Kidney (tissue), 13 donors: ENCODE measurements at regions not wholly inside any gene's neighbourhood (a gene's known extent, or its start where the extent isn't known, plus 50 kb on each side); places are given as distances from the start of the nearest gene placed in this dataset.
"Not testable (repeated sequence)": the region's sequence is repeated elsewhere in the genome, so short reads cannot be mapped to it uniquely, and the experiment has no call there.

ENCODE experiments used
- DNase-seq, 5 donors: peaks; one replicate each; pipeline ENCODE4 v3.0.0-alpha.2; 2013 to 2020
- FAIRE-seq: peaks from 2 replicates; lab custom pipeline; 2012; peaks lifted over from hg19 to GRCh38; lab: Jason Lieb, UNC
- H3K27ac ChIP-seq, 2 donors: one replicate each; pipeline ENCODE4 v1.7.0; 2013; ENCODE audit warnings: low read depth in 2 of 2, low read length in 2 of 2, inconsistent platforms in 1 of 2
- H3K27me3 ChIP-seq: one replicate; pipeline ENCODE4 v1.7.1; 2013; ENCODE audit warnings: low read length, inconsistent platforms; ENCODE audit not compliant: control insufficient read depth, insufficient read depth
- H3K36me3 ChIP-seq, 3 donors: one replicate each; pipeline versions ENCODE4 v1.7.0 to v1.7.1; 2013; ENCODE audit warnings: low read length in 3 of 3, control low read depth in 1 of 3, inconsistent platforms in 1 of 3; ENCODE audit not compliant: insufficient read depth in 3 of 3, control insufficient read depth in 2 of 3
- H3K4me1 ChIP-seq, 3 donors: one replicate each; pipeline versions ENCODE4 v1.7.0 to v1.7.1; 2013; ENCODE audit warnings: low read length in 3 of 3, inconsistent platforms in 1 of 3, low read depth in 1 of 3; ENCODE audit not compliant: control insufficient read depth in 2 of 3, insufficient read depth in 2 of 3
- H3K4me3 ChIP-seq, 3 donors: one replicate each; pipeline versions ENCODE4 v1.7.0 to v1.8.1; 2013; ENCODE audit warnings: low read length in 3 of 3, control low read depth in 1 of 3, inconsistent platforms in 1 of 3
- H3K9ac ChIP-seq, 3 donors: one replicate each; pipeline versions ENCODE4 v1.7.0 to v1.7.1; 2013; ENCODE audit warnings: low read length in 3 of 3, control low read depth in 1 of 3, inconsistent platforms in 1 of 3
- H3K9me3 ChIP-seq, 3 donors: one replicate each; pipeline versions ENCODE4 v1.7.0 to v1.7.1; 2013; ENCODE audit warnings: low read length in 3 of 3, control low read depth in 1 of 3, inconsistent platforms in 1 of 3; ENCODE audit not compliant: control insufficient read depth in 2 of 3, insufficient read depth in 1 of 3
- intact Hi-C: fragments of 100-400 bp; cut with DNase I; formaldehyde crosslinking; loops from one replicate; pipeline ENCODE4 v1.11.1; 2022
- TF ChIP-seq, protein P1 (sequence below): IDR thresholded peaks from 3 replicates; pipeline ENCODE4 v1.5.1; 2012; ENCODE audit warnings: mild to moderate bottlenecking, moderate library complexity, borderline replicate concordance; ENCODE audit not compliant: insufficient read depth; ENCODE audit errors: extremely low read depth
- donor health status: control.
- donor health status: control.
- donor health status: control.
- donor health status: control.
- donor health status: control.
- donor health status: DM: yes; HTN: yes; CAD: no.
- donor health status: Normal renal cell carcinoma (clear cell type).

DNA sequence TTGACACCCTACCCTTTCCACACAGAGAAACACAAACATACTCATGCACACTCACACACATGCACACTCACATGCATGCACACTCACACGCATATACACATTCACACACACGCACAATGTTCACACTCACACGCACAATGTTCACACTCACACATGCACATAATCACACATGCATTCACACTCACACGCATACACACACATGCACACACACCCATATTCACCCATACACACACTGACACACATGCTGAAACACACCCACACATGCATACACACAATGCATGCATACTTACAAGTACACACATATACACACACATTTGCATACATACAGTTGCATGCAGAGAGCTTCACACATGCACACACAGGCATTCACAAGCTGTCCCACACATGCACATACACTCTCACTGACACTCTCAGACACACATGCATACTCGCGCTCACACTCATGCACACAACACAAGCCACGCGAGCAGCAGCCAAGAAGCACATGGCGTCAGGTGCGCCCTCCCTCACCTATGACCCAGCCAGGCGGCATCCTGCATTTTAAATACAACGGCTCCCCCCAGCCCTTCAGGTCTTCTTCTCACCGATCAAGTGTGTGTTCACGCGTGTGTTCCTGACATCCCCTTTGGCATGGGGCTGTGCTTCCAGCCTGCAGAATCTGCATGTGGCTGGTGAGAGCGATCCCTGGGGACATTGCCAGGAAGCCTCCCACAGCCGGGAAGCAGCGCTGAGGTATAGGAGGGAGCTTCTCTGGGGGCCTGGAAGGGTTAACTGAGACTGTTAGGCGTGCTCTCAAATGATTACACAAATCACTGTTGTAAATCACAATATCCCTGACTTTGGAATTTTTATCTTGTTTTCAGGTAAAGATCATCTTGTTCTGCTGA, 195.1 kb downstream of the RTP5 start:
- Histone ChIP-seq H3K9me3 (peaks cover 0 to 8% (median 0%) of the 10 kb centered on the region in 3 donors), H3K4me1 (no peaks in the 10 kb centered on the region), H3K27ac (no peak overlapping the region), H3K4me3 (no peak overlapping the region), H3K9ac (no peak overlapping the region), H3K27me3 (no peaks in the 10 kb centered on the region), H3K36me3 (no peaks in the 10 kb centered on the region)
- DNase-seq (no peak), FAIRE-seq (no peak)
- intact Hi-C loops = no loop called here
- TF ChIP-seq, protein P1, sequence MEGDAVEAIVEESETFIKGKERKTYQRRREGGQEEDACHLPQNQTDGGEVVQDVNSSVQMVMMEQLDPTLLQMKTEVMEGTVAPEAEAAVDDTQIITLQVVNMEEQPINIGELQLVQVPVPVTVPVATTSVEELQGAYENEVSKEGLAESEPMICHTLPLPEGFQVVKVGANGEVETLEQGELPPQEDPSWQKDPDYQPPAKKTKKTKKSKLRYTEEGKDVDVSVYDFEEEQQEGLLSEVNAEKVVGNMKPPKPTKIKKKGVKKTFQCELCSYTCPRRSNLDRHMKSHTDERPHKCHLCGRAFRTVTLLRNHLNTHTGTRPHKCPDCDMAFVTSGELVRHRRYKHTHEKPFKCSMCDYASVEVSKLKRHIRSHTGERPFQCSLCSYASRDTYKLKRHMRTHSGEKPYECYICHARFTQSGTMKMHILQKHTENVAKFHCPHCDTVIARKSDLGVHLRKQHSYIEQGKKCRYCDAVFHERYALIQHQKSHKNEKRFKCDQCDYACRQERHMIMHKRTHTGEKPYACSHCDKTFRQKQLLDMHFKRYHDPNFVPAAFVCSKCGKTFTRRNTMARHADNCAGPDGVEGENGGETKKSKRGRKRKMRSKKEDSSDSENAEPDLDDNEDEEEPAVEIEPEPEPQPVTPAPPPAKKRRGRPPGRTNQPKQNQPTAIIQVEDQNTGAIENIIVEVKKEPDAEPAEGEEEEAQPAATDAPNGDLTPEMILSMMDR = no peak

DNA sequence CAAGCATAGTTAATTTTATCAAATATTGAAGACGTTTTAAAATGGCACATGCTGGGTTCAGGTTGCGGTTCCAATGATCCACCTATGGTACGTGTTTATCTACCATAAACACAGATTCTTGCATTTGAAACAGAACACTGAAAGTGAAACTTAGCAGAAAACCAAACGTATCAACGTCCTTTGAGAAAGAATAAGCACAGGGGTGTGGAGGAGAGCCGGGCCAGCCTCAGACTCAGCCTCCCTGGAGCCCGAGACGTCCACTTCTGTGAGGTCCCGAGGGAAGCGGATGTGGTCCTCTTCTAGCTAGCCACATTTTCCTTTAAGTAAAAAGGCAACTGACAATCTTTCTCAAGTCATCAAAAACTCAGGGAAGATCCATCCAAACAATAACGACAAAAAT, 195.9 kb downstream of the RTP5 start:
- TF ChIP-seq, protein P1 = no peak
- Histone ChIP-seq H3K27me3 (no peaks in the 10 kb centered on the region), H3K36me3 (no peaks in the 10 kb centered on the region), H3K4me1 (no peaks in the 10 kb centered on the region), H3K9me3 (peaks cover 0 to 2% (median 0%) of the 10 kb centered on the region in 3 donors), H3K4me3 (no peak overlapping the region), H3K9ac (no peak overlapping the region), H3K27ac (no peak overlapping the region)
- intact Hi-C loops = no loop called here
- DNase-seq (no peak), FAIRE-seq (no peak)

DNA sequence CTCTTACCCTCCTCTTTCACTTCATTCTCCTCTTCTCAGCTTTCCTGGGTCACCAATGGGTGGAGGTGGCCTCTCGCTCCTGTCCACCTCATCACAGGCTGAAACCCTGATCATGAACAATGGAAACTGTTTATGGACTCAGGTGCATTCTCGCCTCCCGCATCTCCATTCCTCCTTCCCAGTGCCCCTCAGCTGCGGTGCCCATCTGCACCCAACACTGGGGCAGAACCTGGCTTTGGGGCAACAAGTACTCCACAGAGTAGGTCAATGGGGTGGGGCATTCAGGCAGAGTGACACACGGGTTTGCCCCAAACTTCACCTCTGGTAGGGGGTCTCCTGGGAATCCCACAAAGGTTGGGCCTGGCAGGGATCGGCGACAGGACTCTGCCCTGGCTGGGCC, 199.5 kb downstream of the RTP5 start:
- FAIRE-seq (no peak), DNase-seq (no peak)
- no peaks in the 10 kb centered on the region for H3K9me3 ChIP-seq
- no peak overlapping the region for H3K4me3 ChIP-seq
- no peak overlapping the region for H3K27ac ChIP-seq
- H3K4me1 ChIP-seq = no peaks in the 10 kb centered on the region
- TF ChIP-seq, protein P1 = no peak
- no peak overlapping the region for H3K9ac ChIP-seq
- no peaks in the 10 kb centered on the region for H3K27me3 ChIP-seq
- no peaks in the 10 kb centered on the region for H3K36me3 ChIP-seq
- intact Hi-C loops = no loop called here

DNA sequence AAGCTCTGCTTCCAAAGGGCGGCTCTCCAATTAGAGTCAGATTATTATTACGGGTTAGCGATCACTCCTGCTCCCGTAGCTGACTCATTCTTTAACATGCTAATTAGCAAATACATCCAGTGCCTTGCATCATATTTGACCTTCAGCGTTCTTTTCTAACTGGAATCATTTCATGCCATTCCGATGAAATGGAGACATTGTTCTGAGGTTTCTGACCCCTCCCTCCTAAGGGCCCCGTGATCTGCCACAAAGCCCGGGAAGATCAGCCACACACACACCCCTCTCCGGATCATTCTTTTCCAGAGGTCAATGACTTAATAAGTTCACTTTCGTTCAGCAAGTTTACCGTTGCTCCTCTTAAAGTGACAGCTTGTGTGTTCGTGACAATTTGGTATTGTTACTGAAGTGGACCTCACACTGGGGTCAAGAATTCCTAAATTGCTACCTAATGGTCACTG, 200.4 kb downstream of the RTP5 start:
- FAIRE-seq, H3K27ac ChIP-seq, H3K9ac ChIP-seq, H3K36me3 ChIP-seq, H3K27me3 ChIP-seq, DNase-seq, H3K9me3 ChIP-seq, H3K4me1 ChIP-seq, intact Hi-C loops, H3K4me3 ChIP-seq: not testable (repeated sequence)

DNA sequence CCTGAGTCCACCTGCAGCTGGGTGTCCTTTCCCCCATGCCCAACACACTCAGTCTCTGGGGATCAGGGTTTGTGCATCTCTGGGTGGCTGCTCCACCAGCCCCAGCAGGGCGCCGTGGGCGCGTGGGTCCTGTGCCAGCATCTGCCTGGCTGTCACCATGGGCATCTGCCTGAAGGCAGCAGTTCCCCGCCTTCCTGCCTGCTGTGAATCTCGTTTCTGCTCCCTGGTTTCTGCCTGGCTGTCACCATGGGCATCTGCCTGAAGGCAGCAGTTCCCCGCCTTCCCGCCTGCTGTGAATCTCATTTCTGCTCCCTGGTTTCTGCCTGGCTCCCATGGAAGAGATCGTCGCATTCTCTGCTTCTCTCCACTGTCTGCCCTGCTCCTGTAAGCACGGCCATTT, 201.2 kb downstream of the RTP5 start:
- FAIRE-seq, H3K27me3 ChIP-seq, H3K9me3 ChIP-seq, intact Hi-C loops, H3K4me3 ChIP-seq, DNase-seq, H3K4me1 ChIP-seq, H3K27ac ChIP-seq, H3K9ac ChIP-seq, H3K36me3 ChIP-seq: not testable (repeated sequence)

DNA sequence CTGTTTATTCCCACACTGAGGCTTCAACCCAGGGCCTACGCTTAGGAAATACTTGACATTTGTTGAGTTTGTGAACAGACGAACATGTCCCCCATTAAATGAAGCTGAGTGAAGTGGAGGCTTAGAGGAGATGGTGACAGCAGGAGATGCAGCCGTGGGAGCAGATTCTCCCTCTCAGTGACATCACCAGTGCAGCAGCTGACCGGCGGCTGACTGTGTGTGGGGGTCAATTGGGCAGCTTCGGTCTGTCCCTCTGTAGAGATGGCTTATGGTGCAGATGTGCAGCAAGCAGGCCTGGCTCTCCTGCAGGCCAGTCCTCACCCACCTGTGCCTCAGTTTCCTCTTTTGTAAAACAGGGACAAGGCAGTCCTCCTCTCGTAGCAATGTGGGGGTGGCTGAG, 201.8 kb downstream of the RTP5 start:
- H3K27ac ChIP-seq, H3K27me3 ChIP-seq, FAIRE-seq, H3K9ac ChIP-seq, H3K4me3 ChIP-seq, H3K36me3 ChIP-seq, H3K4me1 ChIP-seq, intact Hi-C loops, DNase-seq, H3K9me3 ChIP-seq: not testable (repeated sequence)
